GF-D8 (cell line): ENCODE measurements at regions not wholly inside any gene's neighbourhood (a gene's known extent, or its start where the extent isn't known, plus 50 kb on each side); places are given as distances from the start of the nearest gene placed in this dataset.
"Not testable (repeated sequence)": the region's sequence is repeated elsewhere in the genome, so short reads cannot be mapped to it uniquely, and the experiment has no call there.

ENCODE experiments used
- DNase-seq: peaks from one replicate; lab custom pipeline; 2025; lab: John Stamatoyannopoulos, UW

DNA sequence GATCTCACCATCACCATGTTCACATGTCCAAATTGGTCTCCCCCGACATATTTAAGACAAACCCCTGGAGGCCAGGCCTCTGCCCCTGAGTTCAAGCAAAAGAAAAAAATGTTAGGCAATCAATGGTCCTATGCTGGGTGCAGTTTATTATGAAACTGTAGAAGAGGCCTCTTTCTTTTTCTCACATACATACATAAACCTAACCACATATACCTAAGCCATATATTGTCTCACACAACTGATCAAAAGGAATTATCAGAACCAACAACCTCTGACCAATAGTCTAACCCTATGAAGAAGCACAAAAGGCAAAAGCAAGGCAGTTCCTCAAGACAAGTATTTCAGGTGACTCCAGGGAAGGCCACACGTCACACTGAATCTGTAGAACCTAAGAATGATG is 49.9 kb downstream of the ILRUN start:
- no peak for DNase-seq

DNA sequence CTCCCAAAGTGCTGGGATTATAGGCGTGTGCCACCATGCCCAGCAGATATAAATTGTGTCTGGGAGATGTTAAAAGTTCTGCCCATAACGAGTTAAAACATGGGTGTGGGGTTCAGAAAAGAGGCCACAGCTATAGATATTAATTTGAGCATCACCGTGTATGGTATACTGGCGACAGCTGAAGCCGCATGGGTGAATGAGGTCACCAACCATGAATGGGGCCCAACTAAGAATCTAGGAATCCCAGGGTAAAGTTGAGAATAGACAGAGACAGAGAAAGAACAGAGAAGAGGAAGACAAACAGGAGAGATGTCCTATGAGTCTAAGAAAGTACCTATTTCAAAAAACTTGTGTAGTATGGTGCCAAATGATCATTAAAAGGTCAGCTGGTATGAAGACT is 50.9 kb downstream of the ILRUN start:
- no peak for DNase-seq

DNA sequence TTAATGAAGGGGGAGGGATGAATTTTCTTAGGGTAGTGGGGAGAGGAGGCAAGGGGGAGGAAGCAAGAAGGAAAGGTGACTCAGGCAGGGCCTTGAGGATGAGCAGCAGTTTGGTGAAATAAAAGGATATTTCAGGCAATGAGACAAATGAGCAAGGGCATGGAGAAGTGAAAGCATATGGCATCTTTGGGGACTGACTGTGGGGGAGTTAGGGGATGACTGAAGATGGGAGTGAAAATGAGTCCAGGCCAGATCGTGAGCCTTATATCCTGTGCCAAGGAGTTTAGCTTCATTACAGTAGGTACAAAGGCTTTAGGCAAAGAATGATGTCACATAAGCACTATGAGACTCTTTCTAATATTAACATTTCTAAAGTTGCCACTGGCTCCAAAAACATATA is 51.9 kb downstream of the ILRUN start:
- no peak for DNase-seq

DNA sequence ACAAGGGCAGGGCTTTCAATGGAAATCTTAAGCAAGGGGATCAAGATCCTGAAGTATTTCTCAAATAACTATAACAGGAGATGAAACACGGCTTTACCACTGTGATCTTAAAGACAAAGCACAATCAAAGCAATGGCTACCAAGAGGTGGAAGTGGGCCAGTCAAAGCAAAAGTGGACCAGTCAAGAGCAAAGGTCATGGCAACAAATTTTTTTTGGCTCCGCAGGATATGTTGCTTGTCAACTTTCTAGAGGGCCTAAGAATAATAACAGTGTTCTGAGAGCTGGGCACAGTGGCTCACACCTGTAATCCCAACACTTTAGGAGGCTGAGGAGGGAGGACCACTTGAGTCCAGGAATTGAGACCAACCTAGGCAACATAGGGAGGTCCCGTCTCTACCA is 54.1 kb downstream of the ILRUN start:
- no peak for DNase-seq

DNA sequence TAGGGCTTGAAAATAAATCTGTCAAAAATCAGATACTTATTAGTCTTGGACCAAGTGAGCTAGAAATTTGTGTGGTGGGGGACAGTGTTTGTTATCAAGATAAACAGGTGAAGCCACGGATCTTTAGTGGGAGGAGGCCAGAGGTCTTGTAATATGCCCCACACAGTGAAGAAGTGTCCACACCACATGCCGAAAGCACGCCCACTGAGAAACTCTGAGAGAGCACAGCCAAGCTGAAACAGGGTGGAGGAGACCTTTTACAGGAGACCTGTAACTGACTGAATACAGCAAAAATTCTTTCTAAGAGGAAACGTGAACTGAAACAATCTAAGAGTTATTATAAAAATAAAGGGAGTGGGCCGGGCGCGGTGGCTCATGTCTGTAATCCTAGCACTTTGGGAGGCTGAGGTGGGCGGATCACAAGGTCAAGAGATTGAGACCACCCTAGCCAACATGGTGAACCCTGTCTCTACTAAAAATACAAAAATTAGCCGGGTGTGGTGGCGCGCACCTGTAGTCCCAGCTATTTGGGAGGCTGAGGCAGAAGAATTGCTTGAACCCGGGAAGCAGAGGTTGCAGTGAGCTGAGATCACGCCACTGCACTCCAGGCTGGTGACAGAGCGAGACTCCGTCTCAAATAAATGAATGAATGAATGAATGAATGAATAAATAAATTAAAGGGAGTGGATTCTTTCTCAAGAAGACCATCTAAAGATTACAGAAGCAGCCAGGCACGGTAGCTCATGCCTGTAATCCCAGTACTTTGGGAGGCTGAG is 56.3 kb downstream of the ILRUN start:
- DNase-seq: not testable (repeated sequence)

DNA sequence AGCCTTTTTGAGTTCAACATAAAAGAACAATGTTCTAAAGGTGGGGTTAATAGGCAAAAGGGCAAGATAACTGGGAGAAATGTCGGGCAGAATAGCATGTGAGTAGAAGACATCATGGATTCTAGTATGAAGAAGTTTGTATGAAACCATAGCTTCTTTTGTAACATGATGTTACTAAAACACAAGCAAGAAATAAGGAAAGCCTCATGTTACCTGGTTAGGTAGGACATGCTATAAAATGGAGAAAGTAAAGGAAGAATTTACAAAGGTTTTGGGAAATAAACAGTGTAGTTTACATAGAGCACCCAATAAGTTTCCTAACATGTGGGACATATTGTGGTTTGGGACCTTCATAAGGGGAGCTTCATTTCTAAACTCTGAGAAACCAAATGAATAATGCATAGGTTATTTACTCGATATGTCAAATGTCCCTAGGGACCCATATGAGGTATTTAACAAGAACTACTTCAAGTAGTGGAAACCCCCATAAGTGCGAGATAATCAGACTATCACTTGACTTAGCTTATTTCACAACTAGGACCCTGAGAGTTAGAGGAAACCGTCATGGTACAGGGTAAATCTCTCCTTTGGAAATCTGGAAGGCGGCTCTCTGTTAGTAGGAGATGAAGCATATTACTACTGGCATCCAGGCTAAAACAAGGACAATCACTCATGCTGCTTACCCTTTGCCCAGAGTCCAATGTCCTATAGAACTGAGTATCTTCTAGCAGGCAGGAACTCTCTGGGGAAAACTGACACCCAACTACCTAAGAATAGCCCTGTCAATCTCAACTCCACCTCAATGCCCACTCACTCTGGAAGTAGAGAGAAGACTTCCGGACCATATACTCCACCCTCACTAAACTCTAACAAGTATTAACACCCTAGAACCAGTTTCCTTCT is 57.5 kb downstream of the ILRUN start:
- DNase-seq: no peak

DNA sequence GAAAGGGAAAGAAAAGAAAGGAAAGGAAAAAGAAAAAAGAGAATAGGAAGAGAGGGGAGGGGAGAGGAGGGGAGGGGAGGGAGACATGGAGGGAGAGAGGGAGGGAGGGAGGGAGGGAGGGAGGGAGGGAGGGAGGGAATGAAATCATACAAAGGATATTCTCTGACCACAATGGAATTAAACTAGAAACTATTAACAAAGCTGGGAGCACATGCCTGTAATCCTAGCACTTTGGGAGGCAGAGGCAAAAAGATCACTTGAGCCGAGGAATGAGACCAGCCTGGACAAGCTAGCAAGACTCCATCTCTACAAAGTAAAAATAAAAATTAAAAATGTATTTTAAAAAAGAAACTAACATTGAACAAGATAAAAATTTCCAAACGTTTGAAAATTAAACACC is 62.8 kb downstream of the ILRUN start:
- DNase-seq: no peak

DNA sequence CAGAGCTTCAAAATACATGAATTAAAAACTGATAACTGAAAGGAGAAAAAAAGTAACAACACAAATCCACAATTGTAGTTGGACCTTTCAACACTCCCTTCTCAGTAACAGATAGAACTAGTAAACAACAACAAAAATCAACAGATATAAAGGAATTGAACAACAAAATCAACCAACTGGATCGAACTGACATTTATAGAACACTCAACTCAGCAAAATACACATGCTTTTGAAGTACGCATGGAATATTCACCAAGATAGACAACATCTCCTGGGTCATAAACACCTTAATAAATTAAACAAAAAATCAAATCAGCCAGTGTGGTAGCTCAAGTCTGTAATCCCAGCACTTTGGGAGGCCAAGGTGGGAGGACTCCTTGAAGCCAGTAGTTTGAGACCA is 63.3 kb downstream of the ILRUN start:
- DNase-seq: no peak

DNA sequence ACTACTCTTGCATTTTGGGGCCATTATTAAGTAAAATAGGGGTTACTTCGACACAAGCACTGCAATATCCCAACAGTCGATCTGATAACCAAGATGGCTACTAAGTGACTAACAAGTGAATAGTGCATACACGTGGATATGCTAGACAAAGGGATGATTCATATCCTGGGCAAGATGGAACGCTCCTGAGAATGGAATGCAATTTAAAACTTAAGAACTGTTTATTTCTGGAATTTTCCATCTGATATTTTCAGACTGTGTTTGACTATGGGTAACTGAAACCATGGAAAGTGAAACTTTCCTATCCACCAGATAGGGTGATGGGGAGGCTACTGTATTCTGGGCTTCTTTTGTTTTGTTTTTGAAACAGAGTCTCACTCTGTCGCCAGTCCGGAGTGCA is 66.5 kb downstream of the ILRUN start:
- no peak for DNase-seq

DNA sequence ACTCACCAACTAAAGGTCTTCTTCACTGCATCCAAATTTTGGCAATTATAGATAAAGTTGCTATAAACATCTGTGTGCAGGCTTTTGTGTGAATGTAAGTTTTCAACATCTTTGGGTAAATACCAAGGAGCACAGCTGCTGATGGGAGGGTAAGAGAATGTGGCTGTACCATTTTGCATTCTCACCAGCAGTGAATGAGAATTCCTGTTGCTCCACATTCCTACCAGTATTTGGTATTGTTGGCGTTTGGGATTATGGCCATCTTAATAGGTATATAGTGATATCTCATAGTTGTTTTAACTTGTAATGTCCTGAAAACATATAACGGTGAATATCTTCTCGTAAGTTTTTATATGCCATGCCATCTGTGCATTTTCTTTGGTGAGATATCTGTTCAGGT is 69.3 kb downstream of the ILRUN start:
- DNase-seq: no peak

DNA sequence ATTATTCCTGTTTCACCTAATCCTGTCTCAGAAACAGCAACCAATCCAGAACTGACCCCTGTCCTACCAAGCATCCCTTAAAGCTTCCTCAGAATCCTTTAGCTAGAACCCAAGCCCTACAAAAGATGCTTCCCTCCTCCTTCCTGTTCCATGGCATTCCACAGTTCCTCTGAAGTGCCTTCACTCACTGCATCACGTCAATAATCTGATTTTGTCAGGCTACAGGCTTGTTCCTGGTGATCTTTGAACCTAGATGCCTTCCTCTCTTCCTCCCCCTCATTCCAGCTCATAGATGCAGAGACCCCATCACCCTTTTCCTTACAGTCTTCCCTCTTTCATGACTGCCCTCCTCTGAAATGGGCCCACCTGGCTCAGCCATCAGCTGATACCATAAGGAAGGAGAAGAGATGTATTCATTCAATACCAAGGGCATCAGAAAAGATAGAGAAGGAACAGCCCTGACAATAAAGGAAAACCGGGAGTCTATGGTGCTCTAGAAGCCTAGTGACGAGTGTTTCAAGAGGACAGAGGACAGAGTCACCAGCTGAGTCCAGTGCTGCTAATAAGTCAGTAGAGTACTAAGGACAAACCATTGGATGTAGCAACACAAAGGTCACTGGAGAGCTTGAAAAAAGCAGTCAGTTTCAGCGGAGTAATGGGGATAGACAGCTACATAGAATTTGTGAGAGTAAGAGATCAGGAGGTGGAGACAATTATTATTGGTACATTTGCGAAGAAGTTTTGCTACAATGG is 62.5 kb upstream of the SPDEF start:
- no peak for DNase-seq

DNA sequence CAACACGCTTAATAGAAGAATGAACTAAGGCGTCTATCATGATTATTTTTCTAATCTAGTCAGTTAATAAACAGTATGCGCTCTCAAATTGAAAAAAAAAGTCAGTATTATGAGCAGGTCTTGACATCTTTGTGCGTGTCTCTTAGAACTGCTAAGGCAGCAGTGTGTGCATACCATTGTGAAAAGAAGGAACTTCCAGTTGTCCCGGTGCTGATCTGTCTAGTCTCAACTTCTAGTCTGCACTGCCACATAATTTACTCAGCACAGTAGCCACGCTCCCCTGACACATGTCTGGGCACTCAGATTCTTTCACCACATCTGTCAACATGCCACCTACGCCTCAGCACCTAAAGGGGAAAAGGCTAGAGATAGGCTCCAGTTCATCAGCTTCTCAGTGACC is 61.1 kb upstream of the SPDEF start:
- DNase-seq: no peak

DNA sequence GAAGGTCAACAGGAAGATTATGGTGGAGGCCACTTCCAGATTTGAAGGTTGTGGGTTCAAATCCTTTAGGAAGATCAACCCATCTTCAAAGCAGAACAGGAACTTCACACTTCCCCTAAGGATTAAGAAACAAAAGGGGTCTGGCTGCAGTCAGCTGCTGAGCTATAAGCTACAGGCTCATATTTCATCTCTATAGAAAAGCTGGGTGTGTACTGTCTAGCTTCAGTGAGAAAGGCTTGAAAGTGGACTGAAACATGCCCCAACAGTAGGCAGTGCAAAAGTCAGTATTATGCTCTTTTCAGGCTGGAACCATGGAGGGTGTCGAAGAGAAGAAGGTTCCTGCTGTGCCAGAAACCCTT is 60.1 kb upstream of the SPDEF start:
- DNase-seq: peak; percentile 17

DNA sequence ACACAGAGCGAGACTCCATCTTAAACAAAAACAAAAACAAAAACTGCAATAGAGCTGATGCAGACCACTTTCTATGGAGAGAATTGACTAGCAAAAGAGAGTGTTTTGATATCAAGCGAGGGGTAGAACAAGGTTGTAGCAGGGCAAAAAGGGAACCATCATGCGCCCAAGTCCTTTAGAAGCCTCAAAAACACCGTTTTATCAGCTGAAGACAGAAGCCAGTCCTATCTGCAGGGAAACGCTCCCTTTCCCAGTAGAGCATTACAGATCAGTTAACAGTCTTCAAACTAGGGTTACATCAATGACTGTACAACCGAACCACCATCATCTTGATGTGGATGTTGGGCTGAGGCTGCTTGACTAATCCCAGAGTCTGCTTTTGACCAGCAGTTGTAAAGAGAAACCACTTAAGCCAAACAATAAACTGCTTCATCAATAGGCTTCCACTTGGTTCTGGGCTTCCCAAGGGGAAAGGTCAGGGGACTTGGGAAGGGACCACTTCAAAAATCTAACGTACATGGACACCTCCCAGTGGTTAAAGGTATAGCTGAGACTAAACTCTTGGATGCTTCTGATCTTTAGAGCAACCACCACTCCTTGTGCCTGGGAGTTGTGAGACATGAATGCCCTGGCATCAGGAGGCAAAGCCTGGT is 59.6 kb upstream of the SPDEF start:
- DNase-seq: no peak

DNA sequence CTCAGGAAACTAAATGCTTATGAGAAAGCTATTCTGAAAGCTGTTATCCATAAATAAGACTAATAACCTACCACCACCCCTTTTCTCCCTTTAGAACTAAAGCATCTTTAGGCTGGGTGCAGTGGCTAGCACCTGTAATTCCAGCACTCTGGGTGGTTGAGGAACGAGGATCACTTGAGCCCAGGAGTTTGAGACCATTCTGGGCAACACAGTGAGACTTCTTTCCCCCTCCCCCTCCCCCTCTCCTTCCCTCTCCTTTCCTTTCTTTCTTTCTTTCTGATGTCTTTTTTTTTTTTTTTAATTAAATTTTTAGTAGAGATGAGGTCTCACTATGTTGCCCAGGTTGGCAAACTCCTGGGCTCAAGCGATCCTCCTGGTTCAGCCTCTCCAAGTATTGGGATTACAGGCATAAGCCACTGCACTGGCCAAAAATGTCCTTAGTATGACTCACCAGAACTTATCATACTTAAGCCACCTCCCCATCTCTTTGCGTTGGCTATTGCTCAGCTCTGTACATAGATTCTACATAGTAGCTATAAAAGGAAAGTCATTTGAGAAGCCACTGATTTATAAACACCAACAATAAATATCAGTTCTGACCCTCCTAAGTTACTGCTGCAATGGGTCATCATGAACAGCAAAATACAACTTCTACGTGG is 54.8 kb upstream of the SPDEF start:
- DNase-seq: no peak

DNA sequence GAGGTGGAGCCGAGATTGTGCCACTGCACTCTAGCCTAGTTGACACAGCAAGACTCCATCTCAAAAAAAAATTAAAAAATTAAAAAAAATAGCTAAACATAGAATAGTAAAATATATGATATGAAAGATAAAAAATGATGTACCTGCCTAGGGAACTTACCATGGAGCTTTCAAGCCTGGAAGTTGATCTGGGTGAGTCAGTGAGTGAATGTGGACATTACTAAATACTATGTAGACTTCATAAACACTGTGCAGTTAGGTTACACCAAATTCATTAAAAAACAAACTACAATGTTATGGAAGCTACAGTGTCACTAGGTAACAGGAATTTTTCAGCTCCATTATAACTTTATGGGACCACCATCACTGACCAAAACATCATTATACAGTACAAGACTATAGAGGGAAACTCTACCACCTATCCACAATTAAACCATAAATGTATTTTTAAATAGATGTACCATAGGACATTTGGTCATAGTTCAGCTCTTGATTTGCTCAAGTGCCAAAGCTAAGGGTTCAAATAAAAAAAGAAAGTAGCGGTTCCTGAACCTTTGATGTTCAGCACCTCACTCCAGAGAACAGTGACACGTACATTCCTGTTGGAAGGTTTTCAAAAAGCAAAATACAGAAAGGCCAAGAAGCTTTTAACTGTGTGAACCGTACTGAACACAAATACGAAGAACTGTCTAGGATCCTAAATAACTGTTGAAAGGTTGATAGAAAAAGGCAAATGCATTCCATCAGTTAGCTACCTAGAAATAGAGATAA is 52.4 kb upstream of the SPDEF start:
- no peak for DNase-seq

DNA sequence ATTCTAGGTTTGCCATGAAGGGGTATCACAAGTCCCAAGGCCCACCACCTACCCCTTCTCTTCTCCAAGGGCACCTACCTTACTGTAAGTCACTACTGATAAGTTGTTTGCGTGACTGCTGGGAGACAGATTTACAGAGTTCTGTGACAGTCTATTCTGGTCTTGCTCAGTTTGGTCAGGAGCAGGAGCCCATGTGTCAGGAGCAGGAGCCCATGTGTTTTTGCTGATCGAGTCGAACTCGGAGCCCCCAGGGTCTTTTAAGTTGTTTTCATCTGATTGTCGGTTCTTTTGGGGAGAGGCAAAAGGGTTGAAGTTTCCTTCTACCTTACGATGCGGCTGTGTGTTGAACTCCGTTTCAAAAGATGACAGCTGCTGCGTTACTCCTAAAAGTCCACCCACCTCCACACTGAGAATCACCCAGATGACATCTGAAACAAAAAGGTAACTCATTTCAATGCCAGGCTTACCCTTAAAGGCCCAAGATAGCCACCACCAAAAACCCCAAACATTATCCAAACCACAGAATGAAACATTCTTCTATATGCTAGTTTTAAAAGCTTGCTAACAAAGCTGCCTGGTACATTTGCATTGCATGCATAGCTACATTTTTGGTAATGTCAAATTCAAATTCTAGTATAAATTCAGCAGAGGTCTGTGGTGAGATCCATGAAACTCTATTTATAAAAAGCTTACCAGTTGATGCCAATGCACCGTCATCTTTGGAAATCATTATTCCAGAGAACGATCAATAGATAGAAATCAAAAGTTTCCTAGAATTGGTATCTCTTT is 50.5 kb upstream of the SPDEF start:
- no peak for DNase-seq
